GM12872 (cell line): ENCODE measurements at regions not wholly inside any gene's neighbourhood (a gene's known extent, or its start where the extent isn't known, plus 50 kb on each side); places are given as distances from the start of the nearest gene placed in this dataset.

Experiments used
- TF ChIP-seq, protein P1 (sequence below): IDR thresholded peaks from 3 replicates; pipeline ENCODE4 v1.5.1; 2011; ENCODE audit warnings: low read depth, mild to moderate bottlenecking, low read length, moderate library complexity; ENCODE audit not compliant: insufficient read depth

DNA sequence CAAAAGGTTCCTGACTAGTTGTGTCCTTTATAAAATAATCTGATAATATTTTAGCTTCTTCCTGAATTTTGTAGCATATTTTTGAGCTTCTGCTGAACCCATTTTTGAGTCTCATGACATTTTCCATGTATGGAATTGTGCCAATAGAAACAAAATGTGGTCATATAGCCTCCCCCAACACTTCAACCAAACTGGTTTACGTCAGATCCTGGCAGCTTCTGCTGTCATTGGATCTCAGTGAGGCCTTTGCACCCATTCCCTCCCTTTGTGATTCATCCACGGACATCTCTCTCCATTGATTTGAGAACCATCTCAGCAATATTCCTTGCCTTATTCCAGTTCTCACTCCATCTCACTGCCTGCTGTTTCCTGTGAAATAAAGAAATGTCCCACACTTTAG, 128.0 kb downstream of the GPCPD1 start:
- TF ChIP-seq, protein P1, sequence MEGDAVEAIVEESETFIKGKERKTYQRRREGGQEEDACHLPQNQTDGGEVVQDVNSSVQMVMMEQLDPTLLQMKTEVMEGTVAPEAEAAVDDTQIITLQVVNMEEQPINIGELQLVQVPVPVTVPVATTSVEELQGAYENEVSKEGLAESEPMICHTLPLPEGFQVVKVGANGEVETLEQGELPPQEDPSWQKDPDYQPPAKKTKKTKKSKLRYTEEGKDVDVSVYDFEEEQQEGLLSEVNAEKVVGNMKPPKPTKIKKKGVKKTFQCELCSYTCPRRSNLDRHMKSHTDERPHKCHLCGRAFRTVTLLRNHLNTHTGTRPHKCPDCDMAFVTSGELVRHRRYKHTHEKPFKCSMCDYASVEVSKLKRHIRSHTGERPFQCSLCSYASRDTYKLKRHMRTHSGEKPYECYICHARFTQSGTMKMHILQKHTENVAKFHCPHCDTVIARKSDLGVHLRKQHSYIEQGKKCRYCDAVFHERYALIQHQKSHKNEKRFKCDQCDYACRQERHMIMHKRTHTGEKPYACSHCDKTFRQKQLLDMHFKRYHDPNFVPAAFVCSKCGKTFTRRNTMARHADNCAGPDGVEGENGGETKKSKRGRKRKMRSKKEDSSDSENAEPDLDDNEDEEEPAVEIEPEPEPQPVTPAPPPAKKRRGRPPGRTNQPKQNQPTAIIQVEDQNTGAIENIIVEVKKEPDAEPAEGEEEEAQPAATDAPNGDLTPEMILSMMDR: no peak

DNA sequence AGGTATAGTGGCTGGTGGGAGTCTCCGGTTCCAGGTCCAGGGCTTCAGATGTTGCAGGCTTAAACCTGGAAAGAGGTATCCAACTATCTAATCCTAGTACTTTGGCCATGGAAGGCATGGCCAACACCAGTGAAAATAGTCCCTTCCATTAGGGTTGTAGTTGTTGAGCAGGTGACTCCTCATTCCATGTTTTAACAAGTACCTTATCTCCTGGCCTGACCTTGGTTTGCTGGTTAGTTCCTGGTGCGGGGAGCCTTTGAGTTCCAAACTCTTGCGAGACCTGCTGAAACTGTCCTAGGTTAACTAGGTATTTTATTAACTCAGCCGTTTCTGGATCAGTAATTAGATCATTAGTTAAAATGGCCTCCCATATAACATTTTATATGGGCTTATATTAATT, 128.9 kb downstream of the GPCPD1 start:
- TF ChIP-seq, protein P1: no peak

DNA sequence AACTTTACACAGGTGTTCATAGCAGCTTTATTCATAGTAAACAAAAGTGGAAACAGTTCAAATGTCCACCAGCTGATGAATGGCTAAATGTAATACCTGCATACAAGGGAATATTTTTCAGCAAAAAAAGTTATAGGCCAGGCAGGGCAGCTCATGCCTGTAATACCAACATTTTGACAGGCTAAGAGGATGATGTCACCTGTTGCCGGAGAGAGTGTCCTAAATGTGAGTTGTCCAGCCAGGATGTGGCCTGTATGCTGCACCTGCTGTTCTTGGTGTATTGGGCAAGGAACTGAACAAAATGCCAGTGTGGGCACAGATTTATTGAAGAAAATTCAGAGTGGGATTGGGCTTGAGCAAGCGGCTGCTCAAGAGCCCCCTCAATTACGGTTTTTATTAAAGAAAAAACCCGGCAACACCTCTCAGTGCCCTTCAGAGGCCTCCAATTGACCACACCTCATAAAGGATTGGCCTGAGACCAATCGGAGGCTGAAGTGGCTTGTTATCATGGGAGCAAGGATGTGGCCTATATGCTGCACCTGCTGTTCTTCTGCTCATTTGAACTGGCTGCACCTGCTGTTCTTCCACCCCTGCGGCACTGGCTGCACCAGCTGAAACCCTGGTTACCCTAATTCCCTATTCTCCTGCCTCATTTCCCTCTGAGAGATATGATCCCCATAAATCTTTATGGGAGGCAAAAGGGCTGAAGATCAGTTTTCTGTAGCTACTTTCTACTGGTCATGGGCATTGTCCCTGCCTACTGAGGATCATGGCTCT, 129.8 kb downstream of the GPCPD1 start:
- TF ChIP-seq, protein P1: no peak

DNA sequence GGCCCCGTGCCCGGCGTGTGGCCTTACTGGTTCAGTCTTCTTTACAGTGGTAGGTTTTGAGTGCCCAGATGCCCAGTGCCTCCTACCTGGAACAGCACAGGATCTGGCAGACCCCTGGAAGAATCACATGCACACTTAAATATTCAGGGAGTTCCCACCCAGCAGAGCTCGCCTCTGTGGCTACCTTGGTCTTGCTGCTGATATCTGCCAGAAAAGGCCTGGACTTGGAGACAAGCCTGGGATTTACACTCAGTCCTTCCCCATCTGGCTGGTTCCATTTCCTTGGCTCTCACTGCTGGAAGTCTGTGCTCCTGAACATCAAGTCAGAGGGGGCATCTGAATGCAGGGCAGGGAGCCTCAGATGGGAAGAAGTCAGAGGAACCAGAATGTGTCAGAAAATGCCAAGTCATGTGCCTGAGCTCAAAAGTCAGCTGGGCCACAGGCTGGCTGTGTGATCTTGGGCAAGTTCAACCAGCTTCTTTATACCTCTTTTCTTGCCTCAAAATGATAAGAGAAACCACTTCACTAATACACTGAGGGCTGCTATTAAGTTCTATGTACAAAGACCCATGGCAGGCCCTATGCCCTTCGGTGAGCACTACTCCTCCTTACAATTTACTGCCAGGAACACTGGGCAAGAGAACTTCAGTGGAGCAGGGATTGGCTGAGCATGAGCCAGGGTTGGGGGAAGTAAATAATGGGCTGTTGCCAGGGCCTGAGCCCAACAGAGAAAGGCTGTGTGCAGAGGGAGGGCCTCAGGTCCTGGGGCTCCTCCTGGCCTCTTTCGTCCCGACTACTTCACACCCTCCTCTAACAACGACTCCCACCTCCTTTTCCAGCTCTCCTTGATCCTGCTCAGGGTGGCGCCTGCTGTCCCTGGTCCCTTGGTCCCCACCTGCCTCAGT, 135.9 kb downstream of the GPCPD1 start:
- TF ChIP-seq, protein P1: no peak

DNA sequence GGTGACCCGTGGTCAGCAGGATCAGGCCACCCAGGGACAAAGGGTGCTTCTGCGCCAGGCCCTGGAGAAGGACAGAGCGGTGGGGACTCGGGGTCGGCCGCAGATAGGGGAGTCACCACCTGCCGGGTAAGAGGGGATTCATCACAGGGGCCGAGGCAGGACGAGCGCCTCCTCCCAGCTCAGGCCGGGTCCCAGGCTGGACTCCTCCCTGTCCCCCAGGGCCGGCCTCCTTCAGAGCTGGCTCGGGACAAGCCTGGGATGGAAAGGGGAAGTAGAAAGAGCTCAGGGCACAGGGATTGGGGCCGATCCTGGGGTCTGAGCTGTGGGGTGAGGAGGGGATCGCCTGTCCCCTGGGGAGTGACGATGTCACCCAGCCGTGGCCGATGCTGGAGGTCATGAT, 139.4 kb downstream of the GPCPD1 start:
- TF ChIP-seq, protein P1: no peak

DNA sequence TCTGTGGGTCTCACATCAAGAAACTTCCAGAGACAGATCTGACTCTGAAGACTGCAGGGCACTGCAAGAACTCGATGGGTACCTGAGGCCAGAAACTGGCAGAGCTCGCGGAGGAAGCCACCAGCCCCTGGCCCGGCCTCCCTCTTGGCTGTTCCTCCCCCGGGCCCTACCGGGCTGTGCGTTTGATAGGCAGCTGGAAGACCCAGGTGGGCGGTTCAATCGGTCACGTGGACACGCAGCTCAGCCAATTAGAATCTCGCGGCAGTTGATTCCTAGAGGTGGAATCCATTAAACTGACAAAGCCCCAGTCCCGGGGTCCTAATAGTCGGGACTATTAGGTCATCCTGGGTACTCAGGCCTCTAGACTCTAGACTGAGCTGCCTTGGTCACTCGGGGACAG, 139.9 kb downstream of the GPCPD1 start:
- TF ChIP-seq, protein P1: no peak

DNA sequence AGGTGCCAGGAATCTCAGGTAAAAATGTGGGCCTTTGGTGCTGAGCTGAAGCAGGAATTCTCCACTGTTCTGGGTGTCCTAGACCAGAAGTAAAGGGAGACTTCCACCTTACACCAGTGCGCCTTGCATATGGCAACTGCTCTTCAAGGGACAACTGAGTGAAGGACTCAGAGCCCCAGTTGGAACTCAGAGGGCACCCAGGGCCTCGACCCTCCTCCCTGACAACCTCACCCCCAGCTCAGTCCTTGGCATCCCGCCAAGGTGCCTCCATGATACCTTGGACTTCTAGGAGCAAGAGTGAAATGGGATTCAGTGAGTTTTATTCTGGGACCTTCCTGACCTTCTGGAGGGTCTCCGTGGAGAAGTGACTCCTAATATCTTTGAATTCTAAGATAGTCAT, 140.3 kb downstream of the GPCPD1 start:
- TF ChIP-seq, protein P1: no peak
